ENCODE measurements at regions not wholly inside any gene's neighbourhood (a gene's known extent, or its start where the extent isn't known, plus 50 kb on each side); places are given as distances from the start of the nearest gene placed in this dataset.
"Not testable (repeated sequence)": the region's sequence is repeated elsewhere in the genome, so short reads cannot be mapped to it uniquely, and the experiment has no call there.

DNA sequence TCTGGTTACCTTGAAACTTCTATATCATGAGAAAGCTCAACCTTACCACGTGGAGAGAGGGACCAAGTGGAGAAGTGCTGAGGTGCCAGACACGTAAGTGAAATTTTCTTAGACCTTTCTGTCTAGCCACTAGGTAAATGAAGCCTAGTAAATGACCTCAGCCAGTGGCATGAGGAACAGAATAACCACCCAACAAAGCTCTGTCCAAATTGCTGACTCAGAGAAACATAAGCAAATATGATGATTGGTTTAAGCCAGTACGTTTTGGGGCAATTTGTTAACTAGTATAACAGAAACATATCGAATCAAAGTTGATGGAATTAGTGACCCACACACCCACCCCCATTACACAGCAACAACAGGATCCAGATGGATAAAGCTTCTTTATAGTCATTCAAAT, 75.2 kb upstream of the MAX start:
- Histone ChIP-seq H3K4me1 (ENCODE audit: insufficient read depth) (peaks cover 5% of the 10 kb centered on the region), H3F3A (replicated peaks; ENCODE audit: low read depth) (no peaks in the 10 kb centered on the region), H3K4me3 (no peak overlapping the region), H3K36me3 (ENCODE audit: insufficient read depth) (no peaks in the 10 kb centered on the region), H3K79me2 (replicated peaks; ENCODE audit: insufficient read depth) (no peaks in the 10 kb centered on the region), H3K4me2 (no peak overlapping the region), H3K9me2 (ENCODE audit: insufficient read depth) (peaks cover 3% of the 10 kb centered on the region; the same call in 1 of the 2 replicates), H3K27me3 (ENCODE audit: insufficient read depth) (no peaks in the 10 kb centered on the region), H4K20me1 (replicated peaks; ENCODE audit: insufficient read depth) (no peaks in the 10 kb centered on the region), H3K27ac (ENCODE audit: low read depth) (no peak overlapping the region), H2AFZ (no peak overlapping the region)
- H3K36me3 Mint-ChIP-seq (ENCODE audit: low read depth): peaks cover 13% of the 10 kb centered on the region; the same call in 2 of the 3 replicates
- H3K27ac Mint-ChIP-seq: no peak overlapping the region
- H3K9me3 Mint-ChIP-seq: peaks cover 15% of the 10 kb centered on the region
- peaks cover 34% of the 10 kb centered on the region for H3K4me1 Mint-ChIP-seq
- no peak for DNase-seq (ENCODE audit: low spot score)
- TF ChIP-seq STAT1 (IDR thresholded peaks at IDR 0.05; ENCODE audit: unreplicated experiment) (no peak), EZH2phosphoT487 (IDR thresholded peaks at IDR 0.05; ENCODE audit: unreplicated experiment) (no peak), CREB1 (CRISPR knock-in tag; IDR thresholded peaks at IDR 0.05; ENCODE audit: low read depth) (no peak), CTCF (conservative IDR thresholded peaks at IDR 0.05; ENCODE audit: low read depth in 2 of 2) (no peak), JUNB (IDR thresholded peaks at IDR 0.05; ENCODE audit: unreplicated experiment) (no peak), NANOG (IDR thresholded peaks at IDR 0.05; ENCODE audit: borderline replicate concordance) (no peak), ZNF114 (CRISPR knock-in tag; IDR thresholded peaks at IDR 0.05) (no peak)
- TF ChIP-seq, protein P1, sequence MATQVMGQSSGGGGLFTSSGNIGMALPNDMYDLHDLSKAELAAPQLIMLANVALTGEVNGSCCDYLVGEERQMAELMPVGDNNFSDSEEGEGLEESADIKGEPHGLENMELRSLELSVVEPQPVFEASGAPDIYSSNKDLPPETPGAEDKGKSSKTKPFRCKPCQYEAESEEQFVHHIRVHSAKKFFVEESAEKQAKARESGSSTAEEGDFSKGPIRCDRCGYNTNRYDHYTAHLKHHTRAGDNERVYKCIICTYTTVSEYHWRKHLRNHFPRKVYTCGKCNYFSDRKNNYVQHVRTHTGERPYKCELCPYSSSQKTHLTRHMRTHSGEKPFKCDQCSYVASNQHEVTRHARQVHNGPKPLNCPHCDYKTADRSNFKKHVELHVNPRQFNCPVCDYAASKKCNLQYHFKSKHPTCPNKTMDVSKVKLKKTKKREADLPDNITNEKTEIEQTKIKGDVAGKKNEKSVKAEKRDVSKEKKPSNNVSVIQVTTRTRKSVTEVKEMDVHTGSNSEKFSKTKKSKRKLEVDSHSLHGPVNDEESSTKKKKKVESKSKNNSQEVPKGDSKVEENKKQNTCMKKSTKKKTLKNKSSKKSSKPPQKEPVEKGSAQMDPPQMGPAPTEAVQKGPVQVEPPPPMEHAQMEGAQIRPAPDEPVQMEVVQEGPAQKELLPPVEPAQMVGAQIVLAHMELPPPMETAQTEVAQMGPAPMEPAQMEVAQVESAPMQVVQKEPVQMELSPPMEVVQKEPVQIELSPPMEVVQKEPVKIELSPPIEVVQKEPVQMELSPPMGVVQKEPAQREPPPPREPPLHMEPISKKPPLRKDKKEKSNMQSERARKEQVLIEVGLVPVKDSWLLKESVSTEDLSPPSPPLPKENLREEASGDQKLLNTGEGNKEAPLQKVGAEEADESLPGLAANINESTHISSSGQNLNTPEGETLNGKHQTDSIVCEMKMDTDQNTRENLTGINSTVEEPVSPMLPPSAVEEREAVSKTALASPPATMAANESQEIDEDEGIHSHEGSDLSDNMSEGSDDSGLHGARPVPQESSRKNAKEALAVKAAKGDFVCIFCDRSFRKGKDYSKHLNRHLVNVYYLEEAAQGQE (IDR thresholded peaks at IDR 0.05; ENCODE audit: unreplicated experiment): no peak
- H3K4me3 Mint-ChIP-seq: no peak overlapping the region
- ATAC-seq: no peak
- no peaks in the 10 kb centered on the region for H3K27me3 Mint-ChIP-seq (ENCODE audit: insufficient read depth, low read depth, poor library complexity)

DNA sequence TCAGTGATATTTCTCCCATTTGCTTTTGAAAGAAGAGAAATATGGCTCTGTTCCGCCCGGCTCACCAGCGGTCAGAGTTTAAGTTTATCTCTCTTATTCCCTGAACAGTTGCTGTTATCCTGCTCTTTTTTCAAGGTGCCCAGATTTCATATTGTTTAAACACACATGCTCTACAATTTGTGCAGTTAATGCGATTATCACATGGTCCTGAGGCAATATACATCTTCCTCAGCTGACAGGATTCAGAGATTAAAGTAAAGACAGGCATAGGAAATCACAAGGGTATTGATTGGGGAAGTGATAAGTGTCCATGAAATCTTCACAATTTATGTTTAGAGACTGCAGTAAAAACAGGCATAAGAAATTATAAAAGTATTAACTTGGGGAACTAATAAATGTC, 76.9 kb upstream of the MAX start:
- not testable (repeated sequence) for H3K79me2 ChIP-seq (replicated peaks; ENCODE audit: insufficient read depth); H2AFZ ChIP-seq; H3K4me3 Mint-ChIP-seq; H3K4me2 ChIP-seq; H4K20me1 ChIP-seq (replicated peaks; ENCODE audit: insufficient read depth); H3K9me2 ChIP-seq (ENCODE audit: insufficient read depth); DNase-seq (ENCODE audit: low spot score); H3F3A ChIP-seq (replicated peaks; ENCODE audit: low read depth); H3K27ac ChIP-seq (ENCODE audit: low read depth); H3K36me3 ChIP-seq (ENCODE audit: insufficient read depth); H3K4me3 ChIP-seq; H3K27me3 ChIP-seq (ENCODE audit: insufficient read depth); H3K4me1 ChIP-seq (ENCODE audit: insufficient read depth); ATAC-seq; H3K27me3 Mint-ChIP-seq (ENCODE audit: insufficient read depth, low read depth, poor library complexity); H3K27ac Mint-ChIP-seq
- Mint-ChIP-seq H3K9me3 (peaks cover 20% of the 10 kb centered on the region), H3K4me1 (peaks cover 35% of the 10 kb centered on the region), H3K36me3 (ENCODE audit: low read depth) (peaks cover 18% of the 10 kb centered on the region; the same call in 2 of the 3 replicates)

Data from GM23338 (cell line).